Activated T-cell treated with anti-CD3 and anti-CD28 coated beads, Interleukin-2, amount 50 U/mL, for 72 hours (primary cell): ENCODE measurements at regions not wholly inside any gene's neighbourhood (a gene's known extent, or its start where the extent isn't known, plus 50 kb on each side); places are given as distances from the start of the nearest gene placed in this dataset.

Source experiments
- ATAC-seq, 2 donors: fragments of 150-1000 bp; cut with Tn5 transposase; replicated peaks in 1 of 2; 2 replicates each; pipeline ENCODE4 v1.10.0; 2021; ENCODE audit warnings: moderate library complexity in 2 of 2, mild to moderate bottlenecking in 1 of 2
- DNase-seq, 2 donors: peaks; one replicate each; pipeline ENCODE4 v3.0.0; 2021 to 2022; ENCODE audit warnings: mixed read lengths in 1 of 2
- H3K27ac Mint-ChIP-seq: one replicate; pipeline ENCODE4 v1.8.0; 2022; ENCODE audit warnings: mild to moderate bottlenecking, moderate library complexity, mixed read lengths
- H3K27me3 Mint-ChIP-seq: one replicate; pipeline ENCODE4 v1.8.0; 2022; ENCODE audit warnings: low read depth, mixed read lengths
- H3K36me3 Mint-ChIP-seq, 2 donors: one replicate each; pipeline ENCODE4 v1.8.0; 2022; ENCODE audit warnings: mixed read lengths in 2 of 2, mild to moderate bottlenecking in 1 of 2; ENCODE audit not compliant: insufficient read depth in 2 of 2
- H3K4me1 Mint-ChIP-seq: one replicate; pipeline ENCODE4 v1.8.0; 2022; ENCODE audit warnings: low read depth, mixed read lengths
- H3K4me3 Mint-ChIP-seq, 2 donors: one replicate each; pipeline ENCODE4 v1.8.0; 2022; ENCODE audit warnings: mild to moderate bottlenecking in 2 of 2, mixed read lengths in 2 of 2, moderate library complexity in 2 of 2
- H3K9me3 Mint-ChIP-seq, 2 donors: one replicate each; pipeline ENCODE4 v1.8.0; 2022; ENCODE audit warnings: mixed read lengths in 2 of 2

GRCh38 chr5:85077581-85077980 lies 692.9 kb upstream of the EDIL3 start:
- H3K9me3 Mint-ChIP-seq: no peaks in the 10 kb centered on the region

GRCh38 chr5:85096421-85096820 lies 711.7 kb upstream of the EDIL3 start:
- Mint-ChIP-seq H3K4me3 (no peak overlapping the region), H3K36me3 (no peaks in the 10 kb centered on the region), H3K27me3 (no peaks in the 10 kb centered on the region), H3K9me3 (peaks cover 9 to 13% of the 10 kb centered on the region in 2 donors), H3K4me1 (no peaks in the 10 kb centered on the region), H3K27ac (no peak overlapping the region)
- no peak for ATAC-seq
- DNase-seq: no peak

More at GRCh38 chr5:85077581-85077980, 692.9 kb upstream of the EDIL3 start:
- H3K27ac Mint-ChIP-seq: no peak overlapping the region
- no peak for DNase-seq
- no peaks in the 10 kb centered on the region for H3K4me1 Mint-ChIP-seq
- H3K4me3 Mint-ChIP-seq: no peak overlapping the region
- no peaks in the 10 kb centered on the region for H3K27me3 Mint-ChIP-seq
- no peak for ATAC-seq
- H3K36me3 Mint-ChIP-seq: no peaks in the 10 kb centered on the region

DNA sequence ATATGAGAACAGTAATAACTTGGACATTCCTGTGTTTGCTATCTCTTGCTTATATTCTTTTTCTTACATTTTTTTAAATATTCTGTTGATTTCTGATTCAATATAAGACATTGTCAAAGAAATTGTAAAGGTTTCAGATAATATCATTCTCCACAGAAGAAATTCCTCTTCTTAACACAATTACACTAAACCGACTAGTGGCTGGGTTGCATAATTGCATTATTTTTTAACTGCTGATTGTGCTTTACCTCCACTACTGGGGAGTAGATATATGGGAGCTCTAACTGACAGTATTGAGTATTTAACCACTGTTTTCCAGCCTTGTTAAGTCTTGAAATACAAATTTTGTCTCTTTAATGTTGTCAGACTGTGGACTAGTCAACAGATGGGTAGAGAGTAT lies 723.8 kb upstream of the EDIL3 start:
- no peak for DNase-seq
- no peaks in the 10 kb centered on the region for H3K4me1 Mint-ChIP-seq
- no peak for ATAC-seq
- no peaks in the 10 kb centered on the region for H3K36me3 Mint-ChIP-seq
- H3K27me3 Mint-ChIP-seq: no peaks in the 10 kb centered on the region
- H3K27ac Mint-ChIP-seq: no peak overlapping the region
- peaks cover 2% of the 10 kb centered on the region in 2 donors for H3K9me3 Mint-ChIP-seq
- H3K4me3 Mint-ChIP-seq: no peak overlapping the region

- H3K9me3 Mint-ChIP-seq: peaks cover 2% of the 10 kb centered on the region in 2 donors
- no peaks in the 10 kb centered on the region for H3K36me3 Mint-ChIP-seq
- no peak overlapping the region for H3K27ac Mint-ChIP-seq
- no peaks in the 10 kb centered on the region for H3K4me1 Mint-ChIP-seq
- no peak for DNase-seq
- H3K4me3 Mint-ChIP-seq: no peak overlapping the region
- ATAC-seq: no peak
- H3K27me3 Mint-ChIP-seq: no peaks in the 10 kb centered on the region
Measured at GRCh38 chr5:85109616-85110015, 724.9 kb upstream of the EDIL3 start.

DNA sequence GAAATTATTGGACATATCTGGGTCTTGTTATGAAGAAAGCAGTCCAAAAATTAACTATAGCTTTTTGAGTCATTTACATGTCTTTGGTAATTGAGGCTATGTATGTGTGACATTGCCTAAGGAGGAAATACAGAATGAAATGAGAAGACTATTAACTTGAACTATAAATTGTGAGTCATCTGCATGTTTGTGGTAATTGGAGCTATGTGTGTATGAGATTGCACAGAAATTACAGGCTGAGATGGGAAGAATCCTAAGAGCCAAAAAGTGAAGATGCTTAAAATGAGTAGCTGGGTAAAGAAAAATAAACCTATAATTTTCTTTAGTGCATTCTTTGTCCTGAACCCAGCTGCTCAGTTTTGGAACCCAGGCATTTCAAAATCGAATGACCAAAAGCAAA lies 747.6 kb upstream of the EDIL3 start:
- no peaks in the 10 kb centered on the region for H3K36me3 Mint-ChIP-seq
- ATAC-seq (no peak), DNase-seq (no peak)
- H3K4me3 Mint-ChIP-seq: no peak overlapping the region
- H3K9me3 Mint-ChIP-seq: peaks cover 2 to 11% of the 10 kb centered on the region in 2 donors
- H3K4me1 Mint-ChIP-seq: no peaks in the 10 kb centered on the region
- no peak overlapping the region for H3K27ac Mint-ChIP-seq
- H3K27me3 Mint-ChIP-seq: no peaks in the 10 kb centered on the region

- H3K27ac Mint-ChIP-seq: no peak overlapping the region
Measured at GRCh38 chr5:85140471-85140870, 755.8 kb upstream of the EDIL3 start.

GRCh38 chr5:85143138-85143537 lies 758.5 kb upstream of the EDIL3 start:
- Mint-ChIP-seq H3K4me3 (no peak overlapping the region), H3K36me3 (no peaks in the 10 kb centered on the region), H3K9me3 (peaks cover 0 to 5% of the 10 kb centered on the region in 2 donors), H3K27ac (no peak overlapping the region), H3K27me3 (no peaks in the 10 kb centered on the region), H3K4me1 (no peaks in the 10 kb centered on the region)
- ATAC-seq (no peak), DNase-seq (no peak)

More at GRCh38 chr5:85140471-85140870, 755.8 kb upstream of the EDIL3 start:
- DNase-seq: no peak
- H3K4me3 Mint-ChIP-seq: no peak overlapping the region
- H3K9me3 Mint-ChIP-seq: peaks cover 0 to 14% of the 10 kb centered on the region in 2 donors
- no peaks in the 10 kb centered on the region for H3K4me1 Mint-ChIP-seq
- no peak for ATAC-seq
- no peaks in the 10 kb centered on the region for H3K36me3 Mint-ChIP-seq
- H3K27me3 Mint-ChIP-seq: no peaks in the 10 kb centered on the region

GRCh38 chr5:85148701-85149100 lies 764.0 kb upstream of the EDIL3 start:
- no peak overlapping the region for H3K27ac Mint-ChIP-seq
- peaks cover 0 to 1% of the 10 kb centered on the region in 2 donors for H3K9me3 Mint-ChIP-seq
- H3K4me3 Mint-ChIP-seq: no peak overlapping the region
- no peaks in the 10 kb centered on the region for H3K4me1 Mint-ChIP-seq
- no peak for DNase-seq
- no peak for ATAC-seq
- no peaks in the 10 kb centered on the region for H3K36me3 Mint-ChIP-seq
- H3K27me3 Mint-ChIP-seq: no peaks in the 10 kb centered on the region

- peaks cover 0 to 5% of the 10 kb centered on the region in 2 donors for H3K9me3 Mint-ChIP-seq
- no peak for ATAC-seq
- H3K27ac Mint-ChIP-seq: no peak overlapping the region
- H3K27me3 Mint-ChIP-seq: no peaks in the 10 kb centered on the region
- no peak for DNase-seq
- H3K4me1 Mint-ChIP-seq: no peaks in the 10 kb centered on the region
- no peak overlapping the region for H3K4me3 Mint-ChIP-seq
- no peaks in the 10 kb centered on the region for H3K36me3 Mint-ChIP-seq
Measured at GRCh38 chr5:85159395-85159794, 774.7 kb upstream of the EDIL3 start.

DNA sequence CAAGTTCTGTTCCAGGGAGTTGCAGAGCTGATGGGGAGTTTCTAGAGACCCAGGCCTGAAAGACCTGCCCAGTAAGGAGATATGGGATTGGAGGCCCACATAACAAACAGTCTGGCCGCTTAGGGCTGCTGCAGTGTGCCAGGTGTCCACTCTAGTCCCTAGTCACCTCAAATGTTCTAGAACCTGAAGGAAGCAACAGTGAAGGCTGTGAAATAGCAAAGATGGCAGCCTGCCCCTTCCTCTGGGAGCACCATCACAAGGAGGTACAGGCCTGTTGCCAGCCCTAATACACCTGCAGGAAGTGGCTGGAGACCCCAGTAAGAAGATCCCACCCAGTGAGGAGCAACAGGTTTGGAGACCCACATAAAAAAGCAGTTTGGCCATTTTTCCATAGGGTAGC lies 783.8 kb upstream of the EDIL3 start:
- no peak for ATAC-seq

GRCh38 chr5:85170183-85170582 lies 785.5 kb upstream of the EDIL3 start:
- no peak overlapping the region for H3K4me3 Mint-ChIP-seq
- no peak overlapping the region for H3K27ac Mint-ChIP-seq
- no peak for ATAC-seq
- no peaks in the 10 kb centered on the region for H3K27me3 Mint-ChIP-seq
- peaks cover 5 to 8% of the 10 kb centered on the region in 2 donors for H3K9me3 Mint-ChIP-seq
- no peak for DNase-seq
- no peaks in the 10 kb centered on the region for H3K36me3 Mint-ChIP-seq
- H3K4me1 Mint-ChIP-seq: no peaks in the 10 kb centered on the region

More for the DNA sequence above, 783.8 kb upstream of the EDIL3 start:
- Mint-ChIP-seq H3K27ac (no peak overlapping the region), H3K4me3 (no peak overlapping the region), H3K27me3 (no peaks in the 10 kb centered on the region), H3K36me3 (no peaks in the 10 kb centered on the region), H3K9me3 (peaks cover 5 to 9% of the 10 kb centered on the region in 2 donors), H3K4me1 (no peaks in the 10 kb centered on the region)
- no peak for DNase-seq

DNA sequence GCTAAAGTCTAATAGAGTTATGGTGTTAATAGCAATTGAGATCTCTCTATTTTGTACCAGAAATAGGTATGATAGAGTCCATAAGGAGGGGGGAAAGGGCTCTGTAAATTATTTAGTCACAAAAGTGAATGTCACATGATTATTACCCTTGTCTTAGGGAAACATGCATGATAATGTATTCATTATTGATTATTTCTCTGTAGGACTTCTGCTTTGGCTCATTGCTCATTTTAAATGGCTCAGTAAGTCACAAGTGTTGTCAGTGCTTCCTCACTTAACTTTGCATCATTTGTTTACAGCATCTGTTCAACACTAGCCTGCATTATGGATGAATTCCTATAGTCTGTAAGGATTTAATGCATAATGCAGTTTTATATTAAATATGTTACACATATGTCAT lies 788.8 kb upstream of the EDIL3 start:
- Mint-ChIP-seq H3K27ac (no peak overlapping the region), H3K4me3 (no peak overlapping the region)
- no peak for ATAC-seq

DNA sequence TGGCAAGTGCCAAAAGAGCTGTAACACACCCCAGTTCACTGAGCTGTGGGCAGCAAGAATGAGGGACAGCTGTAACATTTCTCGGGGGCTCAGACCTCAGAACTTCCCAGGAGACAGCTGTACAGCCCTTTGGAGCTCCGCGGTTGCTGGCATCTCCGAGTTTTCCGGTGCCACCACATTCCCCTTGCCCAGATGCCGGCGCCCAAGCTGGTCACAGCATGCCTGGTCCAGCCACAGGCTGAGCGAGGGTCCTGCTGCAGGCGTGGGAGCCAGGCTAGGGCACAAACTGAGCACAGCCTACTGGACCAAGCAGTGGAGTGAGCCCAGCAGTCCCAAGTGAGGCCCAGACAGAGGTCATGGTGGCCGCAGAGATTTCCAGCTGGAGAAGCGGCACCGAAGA lies 797.7 kb upstream of the EDIL3 start:
- no peak overlapping the region for H3K27ac Mint-ChIP-seq
- DNase-seq: no peak
- no peaks in the 10 kb centered on the region for H3K36me3 Mint-ChIP-seq
- peaks cover 0 to 3% of the 10 kb centered on the region in 2 donors for H3K9me3 Mint-ChIP-seq
- no peaks in the 10 kb centered on the region for H3K4me1 Mint-ChIP-seq
- no peaks in the 10 kb centered on the region for H3K27me3 Mint-ChIP-seq
- H3K4me3 Mint-ChIP-seq: no peak overlapping the region
- no peak for ATAC-seq

More for the DNA sequence above, 788.8 kb upstream of the EDIL3 start:
- DNase-seq: no peak
- no peaks in the 10 kb centered on the region for H3K36me3 Mint-ChIP-seq
- H3K27me3 Mint-ChIP-seq: no peaks in the 10 kb centered on the region
- H3K9me3 Mint-ChIP-seq: peaks cover 0 to 2% of the 10 kb centered on the region in 2 donors
- no peaks in the 10 kb centered on the region for H3K4me1 Mint-ChIP-seq

DNA sequence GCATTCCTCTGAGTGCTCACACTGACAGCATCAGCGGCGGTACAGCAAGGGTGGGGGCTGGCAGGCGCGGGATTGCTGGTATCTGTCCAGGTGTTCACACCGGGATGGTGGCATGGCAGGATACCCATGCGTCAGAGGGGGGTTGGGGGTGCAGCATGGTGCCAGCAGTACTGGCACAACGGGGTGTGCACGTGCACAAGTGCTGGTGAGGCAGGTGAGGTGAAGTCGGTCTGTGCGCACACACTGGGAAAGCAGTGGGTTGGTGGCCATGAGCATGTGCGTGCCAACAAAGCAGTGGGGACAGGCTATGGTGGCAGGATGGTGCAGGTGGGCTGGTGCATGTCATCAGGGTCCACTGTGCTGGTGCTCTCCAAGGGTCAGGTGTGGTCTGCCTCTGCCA lies 819.6 kb upstream of the EDIL3 start:
- H3K27me3 Mint-ChIP-seq: no peaks in the 10 kb centered on the region
- H3K27ac Mint-ChIP-seq: no peak overlapping the region
- DNase-seq (no peak), ATAC-seq (no peak)
- peaks cover 1 to 4% of the 10 kb centered on the region in 2 donors for H3K9me3 Mint-ChIP-seq
- no peak overlapping the region for H3K4me3 Mint-ChIP-seq
- H3K4me1 Mint-ChIP-seq: no peaks in the 10 kb centered on the region
- peaks cover 0 to 3% of the 10 kb centered on the region in 2 donors for H3K36me3 Mint-ChIP-seq
